ENCODE measurements at regions not wholly inside any gene's neighbourhood (a gene's known extent, or its start where the extent isn't known, plus 50 kb on each side); places are given as distances from the start of the nearest gene placed in this dataset.

DNA sequence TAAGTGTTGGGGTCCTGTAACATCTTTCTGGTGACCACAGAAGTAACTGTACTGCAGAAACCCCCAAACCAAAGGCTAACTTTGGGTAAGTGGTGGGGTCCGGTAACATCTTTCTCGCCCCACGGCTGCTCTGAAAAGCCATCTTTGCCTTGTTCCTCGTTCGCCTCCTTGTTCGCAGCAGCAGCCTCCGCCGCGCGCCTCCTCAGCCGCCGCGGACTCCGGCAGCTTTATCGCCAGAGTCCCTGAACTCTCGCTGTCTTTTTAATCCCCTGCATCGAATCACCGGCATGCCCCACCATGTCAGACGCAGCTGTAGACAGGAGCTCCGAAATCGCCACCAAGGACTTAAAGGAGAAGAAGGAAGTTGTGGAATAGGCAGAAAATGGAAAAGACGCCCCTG is 316.8 kb downstream of the TUSC7 start:
- TF ChIP-seq CTCF (IDR thresholded peaks at IDR 0.05; ENCODE audit: low read length) = no peak
- no peak for TF ChIP-seq EZH2phosphoT487 (IDR thresholded peaks at IDR 0.05; ENCODE audit: low read length)
- TF ChIP-seq EZH2 (optimal IDR thresholded peaks at IDR 0.05; ENCODE audit: low read depth, low read length) = no peak

Measured in MM.1S (cell line).